HG02623 (cell line): ENCODE measurements at regions not wholly inside any gene's neighbourhood (a gene's known extent, or its start where the extent isn't known, plus 50 kb on each side); places are given as distances from the start of the nearest gene placed in this dataset.

Experiments
- ATAC-seq: cut with Tn5 transposase; IDR thresholded peaks from one replicate; pipeline ENCODE4 v1.9.1; 2021; ENCODE audit warnings: moderate library complexity; ENCODE audit not compliant: unreplicated experiment

DNA sequence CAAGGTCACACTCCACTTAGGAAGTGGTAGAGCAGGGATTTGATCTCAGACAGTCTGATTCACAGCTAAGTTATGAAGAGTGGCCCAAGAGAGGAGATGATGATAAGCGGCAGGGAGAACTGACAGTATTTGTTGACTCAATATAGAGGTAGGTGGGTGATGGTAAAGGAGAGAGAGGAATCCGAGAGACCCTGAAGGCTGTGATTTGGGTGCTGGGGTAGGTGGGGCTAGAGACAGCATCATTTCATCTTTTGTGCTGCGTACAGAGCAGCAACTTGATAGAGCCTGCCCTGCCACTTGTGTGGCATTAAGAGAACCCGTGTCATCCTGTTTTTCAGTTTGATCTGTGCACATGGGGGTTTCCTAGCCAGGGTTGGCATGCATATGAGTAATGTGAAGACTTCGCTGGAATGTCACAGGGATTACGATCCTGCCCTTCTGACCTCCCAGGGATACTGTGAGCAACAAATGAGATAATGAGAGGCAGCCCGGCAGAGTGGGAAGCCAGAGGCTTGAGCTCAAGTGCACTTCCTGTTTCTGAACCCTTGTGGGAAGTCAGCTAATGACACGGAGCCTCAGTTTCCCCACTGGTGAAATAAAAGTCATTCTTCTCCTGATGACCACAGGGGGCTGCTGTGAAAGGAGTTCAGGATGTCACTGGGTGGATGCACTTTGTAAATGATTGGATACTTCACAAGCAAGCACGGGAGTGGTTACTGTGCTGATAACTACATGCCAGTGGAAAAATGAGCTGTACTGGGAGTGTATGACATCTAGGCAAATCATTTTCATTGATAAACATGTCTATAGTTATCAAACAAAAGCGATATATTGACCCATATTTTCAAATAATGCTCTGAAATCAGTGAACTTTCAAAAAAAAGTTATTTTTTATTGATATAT, 59.5 kb upstream of the IGF1 start:
- ATAC-seq: no peak

DNA sequence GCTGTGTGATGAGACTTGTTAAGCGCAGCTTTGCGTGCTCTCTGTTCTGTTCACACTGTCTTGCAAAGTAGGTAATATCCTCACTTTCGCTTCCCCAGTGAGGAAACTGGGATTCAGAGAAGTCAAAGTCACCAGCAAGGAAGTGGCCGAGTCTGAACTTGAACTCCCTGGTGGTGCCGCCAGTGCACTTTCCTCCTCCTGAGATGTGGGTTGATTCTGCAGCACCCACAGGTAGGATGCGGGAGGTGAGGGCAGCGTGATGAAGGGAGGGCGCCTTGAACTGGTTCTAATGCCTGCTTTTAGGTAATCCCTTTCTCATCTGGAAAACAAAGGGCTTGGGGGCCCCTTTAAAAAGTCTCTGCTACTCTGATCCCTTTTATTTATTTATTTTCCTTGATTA, 54.9 kb upstream of the IGF1 start:
- ATAC-seq: no peak

DNA sequence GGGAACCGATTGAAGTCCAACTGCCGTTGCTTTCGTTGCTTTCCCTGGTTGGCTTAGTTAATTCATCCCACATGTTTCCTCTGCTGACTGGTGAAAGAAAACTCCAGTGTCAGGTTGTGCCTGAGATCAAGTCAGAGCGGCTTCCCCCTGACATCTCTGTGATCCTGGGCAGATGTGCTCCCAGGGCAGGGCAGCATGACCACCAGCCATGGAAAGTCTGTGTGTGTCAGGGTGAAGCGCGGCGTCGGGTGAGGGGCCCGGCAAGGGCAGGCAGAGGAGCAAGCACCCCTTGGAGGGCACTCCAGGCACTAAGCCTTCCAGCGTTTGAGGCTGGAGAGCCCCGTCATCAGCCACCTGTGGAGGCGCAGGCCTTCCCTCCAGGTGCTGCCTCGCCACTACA, 54.5 kb upstream of the IGF1 start:
- ATAC-seq: no peak

DNA sequence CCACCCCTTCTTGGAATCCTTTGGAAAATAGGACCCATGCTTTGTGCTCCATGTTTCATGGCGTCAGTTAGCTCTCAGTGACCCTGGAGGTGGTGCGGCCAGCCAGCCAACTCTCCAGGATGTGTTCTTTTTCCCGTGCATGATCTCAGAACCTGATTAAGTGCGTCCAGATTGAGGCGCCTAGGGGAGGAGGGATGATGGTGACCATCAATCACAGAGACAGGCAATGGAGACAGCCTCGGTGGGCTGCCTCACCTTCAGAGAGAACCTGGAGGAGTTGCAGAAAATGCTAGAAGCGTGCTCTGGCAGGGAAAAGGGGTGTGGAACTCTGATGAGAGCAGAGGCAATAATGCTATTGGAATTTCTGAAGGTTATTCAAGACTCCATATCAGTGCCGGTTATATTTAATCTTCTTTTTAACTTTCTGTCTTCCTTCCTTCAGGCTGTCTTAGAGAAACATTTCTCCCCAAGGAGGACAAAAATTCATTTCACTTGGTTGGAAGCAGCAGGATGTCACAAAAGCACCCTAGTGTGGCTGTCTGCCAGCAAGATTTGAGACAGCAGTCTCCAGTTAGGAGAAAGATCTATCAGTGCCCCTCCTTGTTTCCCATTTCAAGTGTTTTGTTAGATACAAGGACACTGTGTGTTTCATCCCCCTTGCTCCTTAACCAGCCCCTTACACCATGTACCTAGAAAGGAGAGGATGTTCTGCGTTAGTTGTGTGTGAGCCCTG, 53.3 kb upstream of the IGF1 start:
- no peak for ATAC-seq
